ENCODE measurements at regions not wholly inside any gene's neighbourhood (a gene's known extent, or its start where the extent isn't known, plus 50 kb on each side); places are given as distances from the start of the nearest gene placed in this dataset.
"Not testable (repeated sequence)": the region's sequence is repeated elsewhere in the genome, so short reads cannot be mapped to it uniquely, and the experiment has no call there.

GRCh38 chr14:35925319-35925718 lies 99.2 kb downstream of the BRMS1L start (continued):
- no peak for TF ChIP-seq NR2F2 (IDR thresholded peaks at IDR 0.05)
- no peak for TF ChIP-seq SP1 (IDR thresholded peaks at IDR 0.05)
- TF ChIP-seq ZBTB33 (IDR thresholded peaks at IDR 0.05) = no peak
- TF ChIP-seq RXRA (IDR thresholded peaks at IDR 0.05) = no peak
- TF ChIP-seq EGR1 (IDR thresholded peaks at IDR 0.05; ENCODE audit: low read depth in 2 of 2) = no peak
- TF ChIP-seq GABPA (IDR thresholded peaks at IDR 0.05 in 1 of 2, conservative IDR thresholded peaks at IDR 0.05 in 1 of 2) = no peak
- no peak for TF ChIP-seq HNF4G (IDR thresholded peaks at IDR 0.05)
- no peak for TF ChIP-seq TAF1 (conservative IDR thresholded peaks at IDR 0.05)

GRCh38 chr14:35922590-35922989 lies 96.5 kb downstream of the BRMS1L start:
- DNase-seq (ENCODE audit: low spot score); H3K27me3 ChIP-seq (ENCODE audit: control insufficient read depth in 4 of 4, insufficient read depth in 4 of 4, low read length in 3 of 4); H3K9ac ChIP-seq (ENCODE audit: low read depth in 1 of 2, low read length in 2 of 2); H3K4me1 ChIP-seq (ENCODE audit: control insufficient read depth in 4 of 4, insufficient read depth in 4 of 4, low read length in 3 of 4); H3K36me3 ChIP-seq (ENCODE audit: control insufficient read depth in 4 of 4, insufficient read depth in 3 of 4, low read depth in 1 of 4, low read length in 3 of 4); H3K9me3 ChIP-seq (ENCODE audit: control insufficient read depth in 4 of 4, low read length in 3 of 4); H3K4me3 ChIP-seq (ENCODE audit: low read depth in 1 of 3, low read length in 3 of 3); H3K27ac ChIP-seq (ENCODE audit: low read depth in 1 of 2, low read length in 2 of 2): not testable (repeated sequence)
- 94% methylated on average over 4 of the region's 4 CpGs for WGBS

- Histone ChIP-seq H3K36me3 (ENCODE audit: control insufficient read depth in 4 of 4, insufficient read depth in 3 of 4, low read depth in 1 of 4, low read length in 3 of 4) (no peaks in the 10 kb centered on the region), H3K4me3 (ENCODE audit: low read depth in 1 of 3, low read length in 3 of 3) (no peak overlapping the region), H3K9me3 (ENCODE audit: control insufficient read depth in 4 of 4, low read length in 3 of 4) (no peaks in the 10 kb centered on the region), H3K9ac (ENCODE audit: low read depth in 1 of 2, low read length in 2 of 2) (no peak overlapping the region), H3K4me1 (ENCODE audit: control insufficient read depth in 4 of 4, insufficient read depth in 4 of 4, low read length in 3 of 4) (no peaks in the 10 kb centered on the region), H3K27ac (ENCODE audit: low read depth in 1 of 2, low read length in 2 of 2) (no peak overlapping the region), H3K27me3 (ENCODE audit: control insufficient read depth in 4 of 4, insufficient read depth in 4 of 4, low read length in 3 of 4) (no peaks in the 10 kb centered on the region)
- TF ChIP-seq RXRA (IDR thresholded peaks at IDR 0.05) (no peak), TAF1 (conservative IDR thresholded peaks at IDR 0.05) (no peak), HNF4G (IDR thresholded peaks at IDR 0.05) (no peak), RAD21 (IDR thresholded peaks at IDR 0.05) (no peak), ZBTB33 (IDR thresholded peaks at IDR 0.05) (no peak), SP1 (IDR thresholded peaks at IDR 0.05) (no peak), EGR1 (IDR thresholded peaks at IDR 0.05; ENCODE audit: low read depth in 2 of 2) (no peak), JUND (IDR thresholded peaks at IDR 0.05) (no peak), GABPA (IDR thresholded peaks at IDR 0.05 in 1 of 2, conservative IDR thresholded peaks at IDR 0.05 in 1 of 2) (no peak), REST (IDR thresholded peaks at IDR 0.05) (no peak), NR2F2 (IDR thresholded peaks at IDR 0.05) (no peak), MAX (IDR thresholded peaks at IDR 0.05) (no peak), FOXA1 (IDR thresholded peaks at IDR 0.05) (no peak)
- DNase-seq (ENCODE audit: low spot score) = no peak
Observed at GRCh38 chr14:35921745-35922144, 95.6 kb downstream of the BRMS1L start.
